Uterus (tissue), 3 donors: ENCODE measurements at regions not wholly inside any gene's neighbourhood (a gene's known extent, or its start where the extent isn't known, plus 50 kb on each side); places are given as distances from the start of the nearest gene placed in this dataset.
A peak's percentile ranks its signal among the peaks of the same experiment; 100 is the strongest.

Source experiments
- DNase-seq, 2 donors: peaks; one replicate each; pipeline ENCODE4 v3.0.0-alpha.2; 2019 to 2020
- H3K27ac ChIP-seq, 2 donors: fragments of 200-600 bp; sonication (generic); 1 replicate in 1 of 2; 2 replicates in 1 of 2; pipeline ENCODE4 v1.5.1; 2016 to 2018
- H3K27me3 ChIP-seq, 2 donors: fragments of 200-600 bp; sonication (generic); one replicate each; pipeline ENCODE4 v1.5.1; 2018 to 2019; ENCODE audit warnings: control low read depth in 1 of 2
- H3K36me3 ChIP-seq, 2 donors: fragments of 200-600 bp; sonication (generic); one replicate each; pipeline ENCODE4 v1.5.1; 2019; ENCODE audit warnings: control low read depth in 1 of 2
- H3K4me1 ChIP-seq, 2 donors: fragments of 200-600 bp; sonication (generic); one replicate each; pipeline ENCODE4 v1.5.1; 2018 to 2019; ENCODE audit warnings: control low read depth in 1 of 2
- H3K4me3 ChIP-seq, 2 donors: fragments of 200-600 bp; sonication (generic); 1 replicate in 1 of 2; 2 replicates in 1 of 2; pipeline ENCODE4 v1.5.1; 2018 to 2019; ENCODE audit warnings: mild to moderate bottlenecking in 1 of 2
- H3K9me3 ChIP-seq, 2 donors: fragments of 200-600 bp; sonication (generic); one replicate each; pipeline ENCODE4 v1.5.1; 2019; ENCODE audit warnings: control low read depth in 1 of 2
- CTCF ChIP-seq, 4 experiments: fragments of 200-600 bp in 2 of 4; fragments of 450-650 bp in 2 of 4; sonication (generic) in 2 of 4; IDR thresholded peaks; one replicate each; pipeline ENCODE4 v1.5.1; 2016 to 2019; ENCODE audit warnings: antibody characterized with exemption in 4 of 4, mild to moderate bottlenecking in 2 of 4, moderate library complexity in 1 of 4
- POLR2A ChIP-seq, 2 donors: fragments of 450-650 bp; IDR thresholded peaks; one replicate each; pipeline ENCODE4 v1.6.1; 2016; ENCODE audit warnings: antibody characterized with exemption in 2 of 2, mild to moderate bottlenecking in 1 of 2, moderate library complexity in 1 of 2
- intact Hi-C: fragments of 100-400 bp; cut with DNase I; formaldehyde crosslinking; loops from one replicate; pipeline ENCODE4 v1.15.1; 2023; ENCODE audit warnings: low total_unique reads
- donor health status: DM: yes; HTN: yes; CAD: no.

GRCh38 chr20:50259705-50260478, 69.3 kb downstream of the CEBPB start:
- H3K9me3 ChIP-seq, result no peaks in the 10 kb centered on the region
- DNase-seq, result no peak
- H3K27me3 ChIP-seq, result no peaks in the 10 kb centered on the region
- intact Hi-C loops, result no loop called here
- TF ChIP-seq POLR2A (IDR thresholded peaks at IDR 0.05), result no peak
- TF ChIP-seq CTCF (IDR thresholded peaks at IDR 0.05), result no peak
- no peaks in the 10 kb centered on the region for H3K4me1 ChIP-seq
- H3K27ac ChIP-seq, result peak overlapping the region; percentile 31 to 34
- no peak overlapping the region for H3K4me3 ChIP-seq
- H3K36me3 ChIP-seq, result no peaks in the 10 kb centered on the region

GRCh38 chr20:50260479-50261221, 70.0 kb downstream of the CEBPB start:
- no peak overlapping the region for H3K4me3 ChIP-seq
- H3K36me3 ChIP-seq, result no peaks in the 10 kb centered on the region
- no peak for DNase-seq
- no peaks in the 10 kb centered on the region for H3K4me1 ChIP-seq
- TF ChIP-seq POLR2A (IDR thresholded peaks at IDR 0.05) (no peak), CTCF (IDR thresholded peaks at IDR 0.05) (no peak)
- H3K27me3 ChIP-seq, result no peaks in the 10 kb centered on the region
- H3K27ac ChIP-seq, result peak overlapping the region; percentile 31 to 34
- intact Hi-C loops, result no loop called here
- H3K9me3 ChIP-seq, result no peaks in the 10 kb centered on the region

DNA sequence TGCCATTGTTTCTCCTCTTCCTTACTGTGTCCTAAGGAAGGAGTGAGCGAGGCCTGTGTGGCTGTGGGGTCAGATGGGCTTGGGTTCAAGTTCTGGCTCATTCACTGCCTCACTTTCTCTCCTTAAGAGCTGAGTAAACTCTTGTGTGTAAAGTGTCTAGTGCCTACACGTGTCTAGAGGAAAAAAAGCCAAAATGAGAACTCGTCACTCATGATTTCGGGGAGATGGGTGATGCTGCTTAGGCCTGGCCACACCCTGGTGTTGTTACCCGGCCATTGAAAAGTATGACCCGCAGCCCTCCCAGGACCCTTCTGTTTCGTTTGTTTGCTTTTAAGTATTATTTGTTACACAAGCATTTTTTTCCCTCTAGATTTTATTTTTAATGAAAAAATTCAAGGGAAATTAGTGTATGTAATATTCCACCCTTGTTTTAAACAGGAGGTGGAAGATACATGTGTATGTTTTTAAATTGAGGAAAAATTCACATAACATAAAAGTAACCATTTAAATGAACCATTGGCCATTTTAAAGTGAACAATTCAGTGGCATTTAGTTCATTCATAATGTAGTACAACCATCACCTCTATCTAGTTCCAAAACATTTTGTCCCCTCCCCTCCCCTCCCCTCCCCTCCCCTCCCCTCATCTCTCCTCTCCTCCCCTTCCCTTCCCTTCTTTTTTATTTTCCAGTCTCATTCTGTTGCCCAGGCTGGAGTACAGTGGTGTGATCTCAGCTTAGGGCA, 71.0 kb downstream of the CEBPB start:
- Histone ChIP-seq H3K4me1 (no peaks in the 10 kb centered on the region), H3K4me3 (no peak overlapping the region), H3K27me3 (no peaks in the 10 kb centered on the region), H3K9me3 (no peaks in the 10 kb centered on the region), H3K27ac (no peak overlapping the region), H3K36me3 (no peaks in the 10 kb centered on the region)
- intact Hi-C loops, result no loop called here
- TF ChIP-seq POLR2A (IDR thresholded peaks at IDR 0.05), result no peak
- no peak for TF ChIP-seq CTCF (IDR thresholded peaks at IDR 0.05)
- DNase-seq, result no peak

DNA sequence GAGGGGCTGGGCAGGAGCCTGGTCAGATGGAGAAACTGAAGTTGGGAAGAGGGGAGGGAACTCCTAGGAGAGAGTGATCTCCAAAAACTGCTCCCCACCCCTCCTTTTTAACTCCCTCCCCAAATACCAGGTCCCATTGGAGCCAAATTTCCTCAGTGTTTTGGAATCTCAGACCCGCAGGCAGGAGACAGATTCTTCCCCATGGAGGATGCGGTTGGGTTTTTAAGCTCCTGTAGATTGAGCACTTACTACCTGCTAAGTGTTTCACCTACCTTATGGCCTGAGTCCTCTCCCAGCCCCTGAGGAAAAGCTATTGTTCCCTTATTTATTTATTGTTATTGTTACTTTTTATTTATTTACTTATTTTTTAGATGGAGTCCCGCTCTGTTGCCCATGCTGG, 73.2 kb downstream of the CEBPB start:
- Histone ChIP-seq H3K4me3 (no peak overlapping the region), H3K27ac (no peak overlapping the region), H3K4me1 (peaks cover 0 to 8% of the 10 kb centered on the region in 2 donors), H3K9me3 (no peaks in the 10 kb centered on the region), H3K27me3 (no peaks in the 10 kb centered on the region), H3K36me3 (no peaks in the 10 kb centered on the region)
- TF ChIP-seq CTCF (IDR thresholded peaks at IDR 0.05) (no peak), POLR2A (IDR thresholded peaks at IDR 0.05) (no peak)
- intact Hi-C loops, result no loop called here
- no peak for DNase-seq
